Endothelial cell of hepatic sinusoid (primary cell): ENCODE measurements at regions not wholly inside any gene's neighbourhood (a gene's known extent, or its start where the extent isn't known, plus 50 kb on each side); places are given as distances from the start of the nearest gene placed in this dataset.
"Not testable (repeated sequence)": the region's sequence is repeated elsewhere in the genome, so short reads cannot be mapped to it uniquely, and the experiment has no call there.

Source experiments
- in situ Hi-C: cut with HindIII; loops from 2 replicates; pipeline ENCODE4 v1.10.0; 2017; ENCODE audit warnings: low sequenced_read_pairs

DNA sequence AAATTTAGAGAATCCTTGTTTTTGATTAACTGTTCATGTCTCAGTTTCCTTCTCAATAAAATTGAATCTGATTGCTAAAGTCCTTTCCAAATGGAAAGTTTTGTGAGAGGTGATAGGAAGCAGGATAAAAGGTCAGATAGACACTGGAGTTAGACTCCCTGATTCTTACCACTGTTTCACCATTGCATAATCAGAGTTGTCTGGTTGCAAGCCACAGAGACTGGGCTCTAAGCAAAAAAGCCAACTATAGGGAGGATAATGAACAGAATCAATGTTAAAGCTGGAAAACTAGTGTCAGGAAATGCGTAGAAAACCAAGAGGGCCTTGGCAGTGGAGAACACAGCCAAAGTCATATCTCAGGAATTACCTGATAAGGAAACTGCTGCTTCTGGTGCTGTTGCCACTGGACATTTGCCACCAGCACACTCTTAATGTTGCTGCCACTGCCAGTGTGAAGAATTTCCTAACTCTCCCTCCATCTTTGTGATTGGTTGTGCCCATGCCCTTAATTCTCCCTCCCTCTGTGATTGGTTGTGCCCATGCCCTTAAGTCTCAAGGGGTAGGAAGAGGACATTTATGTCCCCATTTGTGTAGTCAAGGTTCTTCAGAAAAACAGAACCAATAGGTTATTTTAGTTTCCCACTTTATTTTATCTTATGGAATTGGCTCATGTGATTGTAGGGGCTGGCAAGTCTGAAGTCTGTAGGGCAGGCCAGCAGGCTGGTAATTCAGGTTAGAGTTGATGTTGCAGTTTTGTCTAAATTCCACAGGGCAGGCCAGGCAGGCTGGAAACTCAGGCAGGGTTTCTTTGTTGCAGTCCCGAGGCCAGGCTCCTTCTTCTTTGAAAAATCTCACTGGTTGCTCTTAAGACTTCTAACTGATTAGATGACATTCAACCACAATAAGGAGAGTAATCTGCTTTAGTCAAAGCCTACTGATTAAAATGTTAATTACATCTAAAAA is 639.0 kb downstream of the REEP3 start:
- in situ Hi-C loops: no loop called here

DNA sequence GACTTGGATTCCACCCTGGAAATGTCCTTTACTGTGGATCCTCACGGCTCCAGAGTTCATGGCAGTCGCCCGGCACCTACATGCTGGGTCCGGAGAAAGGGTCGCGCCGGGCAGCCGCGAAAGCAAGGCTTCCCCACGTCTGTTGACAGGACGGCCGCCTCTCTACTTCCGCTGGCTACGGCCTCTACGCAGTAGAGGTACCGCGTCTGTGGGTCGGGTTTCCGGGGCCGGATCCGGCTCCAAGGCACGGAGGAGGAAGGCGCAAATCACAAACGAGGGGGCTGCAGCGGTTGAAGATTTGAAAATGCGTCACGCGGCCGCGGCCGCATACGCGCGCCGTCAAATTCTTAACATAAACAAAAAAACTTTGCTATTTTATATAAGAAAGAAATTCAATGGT is 649.6 kb downstream of the REEP3 start:
- in situ Hi-C loops: no loop called here

- in situ Hi-C loops: no loop called here
These were observed 652.6 kb downstream of the REEP3 start for GRCh38 chr10:64173826-64174225.

DNA sequence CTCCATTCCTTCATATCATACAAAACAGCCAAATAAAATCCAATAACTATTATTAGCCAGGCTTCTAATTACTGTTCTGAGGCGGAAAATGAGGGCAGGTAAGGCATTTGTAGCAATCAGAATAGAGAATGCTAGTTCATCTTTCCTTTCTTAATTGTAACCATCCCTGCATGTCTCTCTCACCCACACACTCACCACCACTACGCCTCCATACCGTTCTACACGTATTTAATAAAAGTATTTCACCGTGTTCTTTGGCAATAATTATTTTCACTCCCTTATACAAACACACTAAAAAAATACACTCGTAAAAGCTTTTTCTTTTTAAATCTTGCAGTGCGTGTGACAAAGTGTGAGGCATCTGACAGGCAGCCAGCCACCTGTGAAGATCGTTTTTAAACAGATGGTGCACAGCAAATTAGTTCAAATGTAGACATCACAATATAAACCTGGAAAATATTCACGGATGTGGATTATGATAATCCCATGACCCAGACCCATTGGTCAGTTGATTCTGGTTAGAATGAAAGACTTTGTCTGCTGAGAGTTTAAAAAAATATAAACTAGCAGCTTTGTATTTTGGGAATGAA is 653.6 kb downstream of the REEP3 start:
- in situ Hi-C loops: no loop called here

GRCh38 chr10:64175271-64175962 is 654.2 kb downstream of the REEP3 start:
- in situ Hi-C loops: no loop called here

- in situ Hi-C loops: no loop called here
These were observed 661.5 kb downstream of the REEP3 start for GRCh38 chr10:64182671-64183070.

GRCh38 chr10:64191286-64191685 is 670.1 kb downstream of the REEP3 start:
- in situ Hi-C loops: no loop called here

DNA sequence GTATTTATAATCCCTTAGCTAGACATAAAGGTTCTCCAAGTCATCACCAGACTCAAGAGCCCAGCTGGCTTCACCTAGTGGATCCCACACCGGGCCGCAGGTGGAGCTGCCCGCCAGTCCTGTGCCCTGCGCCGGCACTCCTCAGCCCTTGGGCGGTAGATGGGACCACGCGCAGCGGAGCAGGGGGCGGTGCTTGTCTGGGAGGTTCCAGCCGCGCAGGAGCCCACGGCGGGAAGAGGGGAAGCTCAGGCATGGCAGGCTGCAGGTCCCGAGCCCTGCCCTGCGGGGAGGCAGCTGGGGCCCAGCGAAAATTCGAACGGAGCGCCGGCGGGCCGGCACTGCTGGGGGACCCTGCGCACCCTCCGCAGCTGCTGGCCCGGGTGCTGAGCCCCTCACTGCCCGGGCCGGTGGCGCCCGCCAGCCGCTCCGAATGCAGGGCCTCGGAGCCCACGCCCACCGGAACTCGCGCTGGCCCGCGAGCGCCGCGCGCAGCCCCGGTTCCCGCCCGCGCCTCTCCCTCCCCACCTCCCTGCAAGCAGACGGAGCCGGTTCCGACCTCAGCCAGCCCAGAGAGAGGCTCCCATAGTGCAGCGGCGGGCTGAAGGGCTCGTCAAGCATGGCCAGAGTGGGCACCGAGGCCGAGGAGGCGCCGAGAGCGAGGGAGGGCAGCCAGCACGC is 675.6 kb downstream of the REEP3 start:
- in situ Hi-C loops: no loop called here

DNA sequence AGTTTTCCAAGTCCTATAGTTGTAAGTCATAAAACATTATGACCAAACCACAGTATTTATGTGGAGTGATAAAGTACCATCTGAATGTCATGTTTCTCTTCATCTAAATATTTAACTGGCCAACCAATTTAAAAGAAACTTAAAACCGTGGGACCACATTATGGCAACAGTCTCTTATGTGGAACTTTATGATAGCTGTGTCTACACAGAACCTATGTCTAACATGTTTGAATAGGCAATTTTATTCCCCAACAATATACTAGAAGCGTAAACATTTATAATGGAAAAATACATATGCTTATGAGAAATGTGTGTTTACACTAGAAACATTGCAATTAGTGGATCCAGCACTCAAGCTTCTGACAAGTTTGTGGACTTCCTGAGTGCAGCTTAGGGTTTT is 680.7 kb downstream of the REEP3 start:
- in situ Hi-C loops: no loop called here

DNA sequence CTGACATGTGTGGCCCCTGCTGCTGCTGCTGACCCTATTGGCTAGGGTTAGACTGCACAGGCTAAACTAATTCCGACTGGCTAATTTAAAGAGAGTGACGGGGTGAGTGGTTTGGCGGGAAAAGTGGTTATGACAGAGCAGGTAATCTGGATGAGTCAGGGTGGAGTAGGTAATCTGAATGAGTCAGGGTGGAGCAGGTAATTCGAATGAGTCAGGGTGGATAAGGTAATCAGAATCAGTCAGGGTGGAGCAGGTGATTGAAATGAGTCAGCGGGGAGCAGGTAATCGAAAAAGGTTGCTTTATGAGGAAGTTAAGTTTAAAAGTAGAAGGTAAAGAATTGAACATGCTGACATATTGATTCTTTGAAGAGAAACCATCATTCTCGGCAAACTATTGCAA is 683.3 kb downstream of the REEP3 start:
- in situ Hi-C loops: not testable (repeated sequence)

DNA sequence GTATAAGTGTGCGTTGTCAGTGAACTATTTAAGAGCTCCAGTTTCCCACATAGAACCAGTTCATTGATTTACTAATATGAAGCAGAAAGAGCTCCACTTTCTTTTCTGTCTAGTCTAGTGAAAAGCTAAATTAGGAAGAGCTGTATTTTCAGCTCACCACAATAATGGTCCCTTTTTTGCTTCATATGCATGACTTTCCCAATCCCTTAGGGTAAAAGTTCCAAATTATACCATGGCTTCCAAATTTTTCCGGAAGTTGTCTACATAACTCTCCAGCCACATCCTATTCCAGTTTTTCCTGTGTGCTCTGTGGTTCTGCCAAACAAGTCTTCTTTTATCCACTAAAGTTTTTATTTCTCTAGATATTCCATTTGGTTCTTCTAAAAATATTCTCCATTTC is 685.2 kb downstream of the REEP3 start:
- in situ Hi-C loops: no loop called here

GRCh38 chr10:64209561-64209960 is 688.4 kb downstream of the REEP3 start:
- in situ Hi-C loops: no loop called here

DNA sequence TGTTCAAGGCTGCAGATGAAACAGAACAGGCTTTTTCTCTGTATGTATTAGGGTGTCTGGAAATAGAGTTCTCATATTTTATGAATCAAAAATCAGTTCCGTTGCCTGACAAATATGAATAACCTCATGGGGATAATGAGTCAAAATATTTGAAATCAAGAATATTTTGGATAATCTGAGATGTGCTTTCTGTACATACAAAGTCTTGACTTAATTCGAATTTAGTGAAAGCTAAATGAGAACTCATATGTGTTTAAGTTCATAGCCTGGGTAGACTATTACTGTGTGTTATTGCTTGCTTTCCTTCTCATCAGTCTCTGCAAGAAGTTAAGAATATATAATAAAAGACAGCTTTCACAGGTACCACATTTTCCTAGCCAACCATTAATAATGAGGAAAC is 689.0 kb downstream of the REEP3 start:
- in situ Hi-C loops: no loop called here

- in situ Hi-C loops: no loop called here
These were observed 690.3 kb downstream of the REEP3 start for GRCh38 chr10:64211466-64211865.

- in situ Hi-C loops: no loop called here
These were observed 693.9 kb downstream of the REEP3 start for GRCh38 chr10:64215088-64215487.

DNA sequence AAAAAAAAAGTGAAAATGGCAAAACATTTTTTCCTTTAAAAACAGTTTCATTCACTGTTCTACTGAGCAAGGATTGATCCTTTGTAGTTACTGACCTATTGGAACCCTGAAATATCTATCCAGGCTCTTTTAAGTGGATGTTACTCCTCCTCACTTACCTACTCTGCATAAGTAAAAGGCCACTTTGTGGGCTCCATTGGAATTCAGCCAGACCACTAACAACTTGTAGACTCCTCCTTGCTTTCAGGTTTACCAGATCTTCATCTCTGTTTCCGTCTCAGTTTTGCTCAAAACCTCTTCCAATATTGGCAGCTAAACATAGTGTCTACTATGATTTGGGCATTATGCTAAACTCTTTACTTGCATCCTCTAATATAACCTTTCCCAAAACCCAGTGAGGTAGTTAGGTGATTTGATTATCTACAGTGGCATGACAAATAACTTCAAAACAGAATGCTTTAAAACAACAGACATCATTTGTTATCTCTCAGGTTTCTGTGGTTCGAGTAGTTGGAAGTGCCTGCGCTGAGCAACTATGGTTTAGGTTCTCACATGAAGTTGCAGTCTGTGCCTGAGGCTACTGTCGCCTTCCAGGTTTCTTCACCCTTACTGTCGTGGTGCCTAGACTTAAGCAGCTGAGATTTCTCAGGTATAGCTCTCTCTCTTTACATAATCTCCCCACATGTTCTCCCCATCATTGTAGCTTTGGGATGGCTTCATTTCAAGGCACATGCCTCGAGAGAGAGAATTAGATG is 698.2 kb downstream of the REEP3 start:
- in situ Hi-C loops: no loop called here

DNA sequence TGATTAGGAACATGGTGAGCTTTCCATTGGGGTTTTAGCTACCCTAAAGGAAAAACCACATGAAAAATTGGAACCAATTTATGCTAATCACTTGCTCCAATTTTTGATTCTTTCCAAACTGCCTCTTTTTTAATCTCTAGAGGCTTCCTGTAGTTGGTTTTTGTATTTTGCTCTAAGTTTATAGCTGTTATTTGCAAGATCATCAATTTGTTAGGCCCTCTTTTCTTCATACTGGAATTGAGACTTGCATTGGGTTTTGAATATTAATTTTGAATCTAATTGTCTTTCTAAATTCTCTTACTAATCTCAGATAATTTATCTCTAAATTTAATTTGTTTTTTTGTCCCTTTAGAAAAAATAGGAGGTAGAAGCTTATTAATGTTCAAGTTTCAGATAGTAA is 713.3 kb downstream of the REEP3 start:
- in situ Hi-C loops: no loop called here

DNA sequence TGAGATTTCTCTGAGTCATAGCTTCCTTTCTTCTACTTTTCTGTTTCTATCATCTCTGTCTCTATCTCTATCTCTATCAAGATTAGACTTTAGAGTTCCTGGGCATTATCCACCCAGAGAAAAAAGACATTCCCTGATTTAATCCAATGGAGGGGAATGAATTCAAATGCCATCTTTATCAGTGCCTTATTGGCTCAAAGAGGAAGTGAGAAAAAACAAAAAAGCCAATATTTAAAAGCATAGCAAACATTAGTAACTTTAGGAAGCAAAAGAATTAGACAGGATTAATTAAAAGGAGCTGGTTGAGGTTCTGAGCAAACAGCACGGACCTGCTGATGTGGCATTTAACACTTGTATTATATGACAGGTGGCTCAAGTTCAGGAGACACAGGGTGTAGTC is 736.5 kb downstream of the REEP3 start:
- in situ Hi-C loops: no loop called here

- in situ Hi-C loops: no loop called here
These were observed 739.9 kb downstream of the REEP3 start for GRCh38 chr10:64261092-64261491.

DNA sequence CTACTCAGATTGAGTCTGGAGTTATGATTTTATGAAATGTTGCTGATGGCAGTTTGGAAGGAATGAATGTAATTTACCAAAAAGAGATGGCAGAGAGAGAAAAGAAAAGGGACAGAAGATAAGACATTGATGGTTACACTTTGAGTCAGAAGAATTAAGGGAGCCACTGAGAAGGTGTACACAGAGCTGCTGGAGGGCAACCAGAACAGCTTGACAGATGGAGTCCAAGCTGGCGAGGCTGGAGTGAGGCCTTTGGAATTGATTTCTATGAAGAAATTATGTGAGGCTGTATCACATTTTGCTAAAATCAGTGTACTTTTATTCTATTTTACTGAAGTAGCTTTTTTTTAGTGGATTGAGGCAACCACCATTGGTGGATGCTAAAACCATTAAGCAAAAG is 740.5 kb downstream of the REEP3 start:
- in situ Hi-C loops: no loop called here

GRCh38 chr10:64265961-64266360 is 744.8 kb downstream of the REEP3 start:
- in situ Hi-C loops: no loop called here
